Liver (tissue), 7 donors: ENCODE measurements at regions not wholly inside any gene's neighbourhood (a gene's known extent, or its start where the extent isn't known, plus 50 kb on each side); places are given as distances from the start of the nearest gene placed in this dataset.

ENCODE experiments used
- DNase-seq: peaks from one replicate; pipeline ENCODE4 v3.0.0-alpha.2; 2017; ENCODE audit warnings: low spot score
- H3K27ac ChIP-seq, 2 donors: one replicate each; pipeline ENCODE4 v1.7.0; 2013; ENCODE audit warnings: inconsistent platforms in 2 of 2, low read length in 2 of 2, control low read depth in 1 of 2, low read depth in 1 of 2, mild to moderate bottlenecking in 1 of 2
- H3K27me3 ChIP-seq, 4 donors: one replicate each; pipeline versions ENCODE4 v1.6.1 to v1.7.0; 2013; ENCODE audit warnings: low read length in 3 of 4, inconsistent platforms in 1 of 4, mild to moderate bottlenecking in 1 of 4, moderate library complexity in 1 of 4; ENCODE audit not compliant: control insufficient read depth in 4 of 4, insufficient read depth in 4 of 4
- H3K36me3 ChIP-seq, 4 donors: one replicate each; pipeline versions ENCODE4 v1.6.1 to v1.7.0; 2013; ENCODE audit warnings: low read length in 3 of 4, mild to moderate bottlenecking in 3 of 4, low read depth in 1 of 4, moderate library complexity in 1 of 4; ENCODE audit not compliant: control insufficient read depth in 4 of 4, insufficient read depth in 3 of 4
- H3K4me1 ChIP-seq, 4 donors: one replicate each; pipeline versions ENCODE4 v1.6.1 to v1.7.0; 2013; ENCODE audit warnings: low read length in 3 of 4, mild to moderate bottlenecking in 3 of 4, moderate library complexity in 1 of 4; ENCODE audit not compliant: control insufficient read depth in 4 of 4, insufficient read depth in 4 of 4
- H3K4me3 ChIP-seq, 3 donors: one replicate each; pipeline versions ENCODE4 v1.6.1 to v1.7.0; 2013; ENCODE audit warnings: low read length in 3 of 3, control low read depth in 1 of 3, low read depth in 1 of 3, mild to moderate bottlenecking in 1 of 3
- H3K9ac ChIP-seq, 2 donors: one replicate each; pipeline ENCODE4 v1.7.0; 2013; ENCODE audit warnings: low read length in 2 of 2, mild to moderate bottlenecking in 2 of 2, moderate library complexity in 2 of 2, control low read depth in 1 of 2, low read depth in 1 of 2
- H3K9me3 ChIP-seq, 4 donors: one replicate each; pipeline versions ENCODE4 v1.6.1 to v1.7.0; 2013; ENCODE audit warnings: low read length in 3 of 4; ENCODE audit not compliant: control insufficient read depth in 4 of 4
- EGR1 ChIP-seq, 2 donors: IDR thresholded peaks; 2 replicates each; pipeline ENCODE4 v1.6.1; 2016 to 2018; ENCODE audit warnings: antibody characterized with exemption in 2 of 2, low read depth in 2 of 2
- FOXA1 ChIP-seq: IDR thresholded peaks from 2 replicates; pipeline ENCODE4 v1.6.1; 2016; ENCODE audit warnings: antibody characterized with exemption
- HNF4A ChIP-seq, 2 donors: conservative IDR thresholded peaks; 2 replicates each; pipeline ENCODE4 v1.6.1; 2016; ENCODE audit warnings: antibody characterized with exemption in 2 of 2, mild to moderate bottlenecking in 2 of 2
- JUND ChIP-seq, 2 donors: IDR thresholded peaks; 2 replicates each; pipeline ENCODE4 v1.6.1; 2016; ENCODE audit warnings: antibody characterized with exemption in 2 of 2
- NR2F2 ChIP-seq: IDR thresholded peaks from 2 replicates; pipeline ENCODE4 v1.6.1; 2016; ENCODE audit warnings: antibody characterized with exemption
- RAD21 ChIP-seq, 2 donors: IDR thresholded peaks; 2 replicates each; pipeline ENCODE4 v1.6.1; 2016; ENCODE audit warnings: antibody characterized with exemption in 2 of 2, mild to moderate bottlenecking in 2 of 2
- RXRA ChIP-seq, 2 donors: IDR thresholded peaks; 2 replicates each; pipeline ENCODE4 v1.6.1; 2017 to 2018; ENCODE audit warnings: antibody characterized with exemption in 2 of 2, mild to moderate bottlenecking in 1 of 2
- SP1 ChIP-seq: IDR thresholded peaks from 2 replicates; pipeline ENCODE4 v1.6.1; 2018; ENCODE audit warnings: antibody characterized with exemption, mild to moderate bottlenecking
- TAF1 ChIP-seq: conservative IDR thresholded peaks from 2 replicates; pipeline ENCODE4 v1.6.1; 2016; ENCODE audit warnings: antibody characterized with exemption, mild to moderate bottlenecking
- YY1 ChIP-seq: IDR thresholded peaks from 2 replicates; pipeline ENCODE4 v1.6.1; 2016; ENCODE audit warnings: antibody characterized with exemption, mild to moderate bottlenecking
- WGBS: extraction: QIAGEN DNeasy Blood & Tissue Kit; methylation state at CpG from one replicate; pipeline ENCODE4 v1.1.7; 2013; 5-methylcytosine and 5-hydroxymethylcytosine counted together
- TF ChIP-seq, protein P1 (sequence below): IDR thresholded peaks from 2 replicates; pipeline ENCODE4 v1.6.1; 2016; ENCODE audit warnings: antibody characterized with exemption
- TF ChIP-seq, protein P2 (sequence below): IDR thresholded peaks from 2 replicates; pipeline ENCODE4 v1.6.1; 2016; ENCODE audit warnings: antibody characterized with exemption
- TF ChIP-seq, protein P3 (sequence below): IDR thresholded peaks from 2 replicates; pipeline ENCODE4 v1.6.1; 2016; ENCODE audit warnings: antibody characterized with exemption
- donor health status: healthy.
- donor health status: healthy.
- donor health status: healthy.
- donor health status: healthy.

DNA sequence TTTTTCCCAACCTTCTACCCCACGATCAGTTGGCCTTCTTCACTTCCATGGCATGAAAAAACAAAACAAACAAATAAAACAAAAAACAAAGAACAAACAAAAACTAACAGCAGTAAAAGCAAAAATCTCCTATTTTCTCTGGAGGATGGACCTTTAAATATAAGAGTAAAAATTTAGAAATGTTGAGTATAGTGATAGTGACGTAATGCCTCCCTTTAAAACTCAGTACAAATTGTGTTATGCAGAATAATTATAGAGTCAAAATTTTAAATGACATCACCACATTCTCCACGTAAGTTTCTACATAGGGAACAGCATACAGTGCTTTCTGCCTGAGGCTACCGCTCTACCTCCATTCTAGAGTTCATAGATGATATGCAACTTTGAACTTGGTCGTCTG lies 2156.4 kb downstream of the PCDH7 start:
- Histone ChIP-seq H3K9ac (no peak overlapping the region), H3K9me3 (no peaks in the 10 kb centered on the region), H3K4me3 (no peak overlapping the region), H3K27me3 (no peaks in the 10 kb centered on the region), H3K4me1 (no peaks in the 10 kb centered on the region), H3K27ac (no peak overlapping the region), H3K36me3 (no peaks in the 10 kb centered on the region)
- TF ChIP-seq JUND (IDR thresholded peaks at IDR 0.05) (no peak), HNF4A (conservative IDR thresholded peaks at IDR 0.05) (no peak), NR2F2 (no peak), EGR1 (IDR thresholded peaks at IDR 0.05; ENCODE audit: low read depth in 2 of 2) (no peak), TAF1 (no peak), RXRA (IDR thresholded peaks at IDR 0.05) (no peak)
- TF ChIP-seq, protein P1, sequence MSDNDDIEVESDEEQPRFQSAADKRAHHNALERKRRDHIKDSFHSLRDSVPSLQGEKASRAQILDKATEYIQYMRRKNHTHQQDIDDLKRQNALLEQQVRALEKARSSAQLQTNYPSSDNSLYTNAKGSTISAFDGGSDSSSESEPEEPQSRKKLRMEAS, result no peak
- TF ChIP-seq, protein P2, sequence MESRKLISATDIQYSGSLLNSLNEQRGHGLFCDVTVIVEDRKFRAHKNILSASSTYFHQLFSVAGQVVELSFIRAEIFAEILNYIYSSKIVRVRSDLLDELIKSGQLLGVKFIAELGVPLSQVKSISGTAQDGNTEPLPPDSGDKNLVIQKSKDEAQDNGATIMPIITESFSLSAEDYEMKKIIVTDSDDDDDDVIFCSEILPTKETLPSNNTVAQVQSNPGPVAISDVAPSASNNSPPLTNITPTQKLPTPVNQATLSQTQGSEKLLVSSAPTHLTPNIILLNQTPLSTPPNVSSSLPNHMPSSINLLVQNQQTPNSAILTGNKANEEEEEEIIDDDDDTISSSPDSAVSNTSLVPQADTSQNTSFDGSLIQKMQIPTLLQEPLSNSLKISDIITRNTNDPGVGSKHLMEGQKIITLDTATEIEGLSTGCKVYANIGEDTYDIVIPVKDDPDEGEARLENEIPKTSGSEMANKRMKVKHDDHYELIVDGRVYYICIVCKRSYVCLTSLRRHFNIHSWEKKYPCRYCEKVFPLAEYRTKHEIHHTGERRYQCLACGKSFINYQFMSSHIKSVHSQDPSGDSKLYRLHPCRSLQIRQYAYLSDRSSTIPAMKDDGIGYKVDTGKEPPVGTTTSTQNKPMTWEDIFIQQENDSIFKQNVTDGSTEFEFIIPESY, result no peak
- DNase-seq, result no peak
- 83% methylated on average over 5 of the region's 5 CpGs for WGBS

DNA sequence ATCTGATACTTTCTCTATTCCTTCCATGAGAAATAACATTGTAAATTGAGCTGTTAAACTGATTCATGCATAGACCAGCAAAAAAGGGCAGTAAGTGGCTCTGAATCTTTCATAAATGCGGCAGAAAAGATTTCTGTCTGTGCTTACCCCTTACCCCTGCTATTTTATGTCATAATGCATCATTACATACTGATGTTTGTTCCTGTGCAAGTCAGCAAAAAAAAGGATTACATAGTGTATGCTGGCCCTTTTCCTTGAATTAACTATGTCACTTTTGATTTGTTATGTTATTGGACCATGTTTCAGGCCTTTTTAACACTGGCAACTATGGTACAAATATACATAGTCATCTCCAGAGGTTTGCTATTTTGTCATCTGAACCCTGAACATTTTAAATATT lies 2159.7 kb downstream of the PCDH7 start:
- H3K27ac ChIP-seq, result no peak overlapping the region
- no peak for DNase-seq
- H3K36me3 ChIP-seq, result no peaks in the 10 kb centered on the region
- TF ChIP-seq YY1, result no peak
- TF ChIP-seq, protein P3, sequence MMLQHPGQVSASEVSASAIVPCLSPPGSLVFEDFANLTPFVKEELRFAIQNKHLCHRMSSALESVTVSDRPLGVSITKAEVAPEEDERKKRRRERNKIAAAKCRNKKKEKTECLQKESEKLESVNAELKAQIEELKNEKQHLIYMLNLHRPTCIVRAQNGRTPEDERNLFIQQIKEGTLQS, result no peak
- no peak for TF ChIP-seq TAF1
- no peak for TF ChIP-seq FOXA1
- TF ChIP-seq SP1, result no peak
- TF ChIP-seq NR2F2, result no peak
- TF ChIP-seq HNF4A (conservative IDR thresholded peaks at IDR 0.05), result no peak
- TF ChIP-seq RXRA (IDR thresholded peaks at IDR 0.05), result no peak
- no peak for TF ChIP-seq RAD21 (IDR thresholded peaks at IDR 0.05)
- no peaks in the 10 kb centered on the region for H3K4me1 ChIP-seq
- H3K4me3 ChIP-seq, result no peak overlapping the region
- 86% methylated on average over 1 of the region's 1 CpG for WGBS
- H3K9me3 ChIP-seq, result no peaks in the 10 kb centered on the region
- no peak overlapping the region for H3K9ac ChIP-seq
- H3K27me3 ChIP-seq, result no peaks in the 10 kb centered on the region

DNA sequence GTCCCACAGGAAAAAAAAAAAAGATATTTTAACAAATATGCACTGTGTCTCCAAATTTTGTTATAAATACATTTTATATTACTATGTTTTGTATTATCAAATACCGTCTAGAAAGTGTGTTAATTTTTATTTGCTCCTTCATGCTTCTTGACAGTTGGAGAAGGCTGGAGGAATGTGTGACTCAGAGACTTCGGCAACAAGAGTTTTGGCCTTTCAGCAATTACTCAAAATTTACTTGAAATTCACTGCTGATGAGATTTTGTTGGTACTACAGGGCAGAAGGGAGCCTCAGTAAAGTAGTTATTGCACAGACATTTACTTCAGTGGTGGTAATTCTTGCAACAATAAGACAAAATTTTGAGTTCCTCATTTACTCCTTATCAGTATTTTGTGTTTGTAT lies 2164.0 kb downstream of the PCDH7 start:
- no peaks in the 10 kb centered on the region for H3K36me3 ChIP-seq
- H3K27me3 ChIP-seq, result no peaks in the 10 kb centered on the region
- no peak overlapping the region for H3K4me3 ChIP-seq
- no peak for DNase-seq
- no peaks in the 10 kb centered on the region for H3K4me1 ChIP-seq
- H3K9me3 ChIP-seq, result no peaks in the 10 kb centered on the region
- H3K9ac ChIP-seq, result no peak overlapping the region
- no peak overlapping the region for H3K27ac ChIP-seq
- 75% methylated on average over 2 of the region's 2 CpGs for WGBS
- TF ChIP-seq, protein P3, result no peak
